Left hindlimb (tissue), 1 donor: ENCODE measurements at regions not wholly inside any gene's neighbourhood (a gene's known extent, or its start where the extent isn't known, plus 50 kb on each side); places are given as distances from the start of the nearest gene placed in this dataset.

ENCODE experiments used
- DNase-seq: peaks from one replicate; pipeline ENCODE4 v3.0.0-alpha.2; 2018

- no peak for DNase-seq
Measured at GRCh38 chr1:229194096-229194495, 76.8 kb upstream of the RAB4A start.

GRCh38 chr1:229195246-229195645 is 75.7 kb upstream of the RAB4A start:
- no peak for DNase-seq

- no peak for DNase-seq
Measured at GRCh38 chr1:229196404-229197264, 74.3 kb upstream of the RAB4A start.

GRCh38 chr1:229197265-229197585 is 73.7 kb upstream of the RAB4A start:
- DNase-seq: no peak

- peak; percentile 53 for DNase-seq
Measured at GRCh38 chr1:229199261-229200243, 71.4 kb upstream of the RAB4A start.

- peak; percentile 67 for DNase-seq
Measured at GRCh38 chr1:229203030-229203751, 67.7 kb upstream of the RAB4A start.

- no peak for DNase-seq
Measured at GRCh38 chr1:229203991-229204632, 66.8 kb upstream of the RAB4A start.

GRCh38 chr1:229204921-229205777 is 65.8 kb upstream of the RAB4A start:
- peak; percentile 37 for DNase-seq

- no peak for DNase-seq
Measured at GRCh38 chr1:229205854-229206253, 65.1 kb upstream of the RAB4A start.

GRCh38 chr1:229207916-229208315 is 63.0 kb upstream of the RAB4A start:
- DNase-seq: no peak

- no peak for DNase-seq
Measured at GRCh38 chr1:229208481-229208880, 62.4 kb upstream of the RAB4A start.

GRCh38 chr1:229209386-229209785 is 61.5 kb upstream of the RAB4A start:
- DNase-seq: no peak

- no peak for DNase-seq
Measured at GRCh38 chr1:229209816-229210215, 61.1 kb upstream of the RAB4A start.

- no peak for DNase-seq
Measured at GRCh38 chr1:229210844-229211243, 60.1 kb upstream of the RAB4A start.

GRCh38 chr1:229213797-229214196 is 57.1 kb upstream of the RAB4A start:
- no peak for DNase-seq

GRCh38 chr1:229217716-229218115 is 53.2 kb upstream of the RAB4A start:
- no peak for DNase-seq

GRCh38 chr1:229218612-229219025 is 52.3 kb upstream of the RAB4A start:
- no peak for DNase-seq

- DNase-seq: no peak
Measured at GRCh38 chr1:229220163-229220846, 50.6 kb upstream of the RAB4A start.

- DNase-seq: no peak
Measured at GRCh38 chr1:229221106-229222019, 49.5 kb upstream of the RAB4A start.
